ENCODE measurements at regions not wholly inside any gene's neighbourhood (a gene's known extent, or its start where the extent isn't known, plus 50 kb on each side); places are given as distances from the start of the nearest gene placed in this dataset.

GRCh38 chr7:52689912-52690311 lies 345.5 kb upstream of the POM121L12 start:
- TF ChIP-seq EZH2 (IDR thresholded peaks at IDR 0.05): no peak
- no peak for TF ChIP-seq POLR2AphosphoS5 (IDR thresholded peaks at IDR 0.05; ENCODE audit: borderline replicate concordance, low read depth, low read length)
